ENCODE measurements at regions not wholly inside any gene's neighbourhood (a gene's known extent, or its start where the extent isn't known, plus 50 kb on each side); places are given as distances from the start of the nearest gene placed in this dataset.
"Not testable (repeated sequence)": the region's sequence is repeated elsewhere in the genome, so short reads cannot be mapped to it uniquely, and the experiment has no call there.

DNA sequence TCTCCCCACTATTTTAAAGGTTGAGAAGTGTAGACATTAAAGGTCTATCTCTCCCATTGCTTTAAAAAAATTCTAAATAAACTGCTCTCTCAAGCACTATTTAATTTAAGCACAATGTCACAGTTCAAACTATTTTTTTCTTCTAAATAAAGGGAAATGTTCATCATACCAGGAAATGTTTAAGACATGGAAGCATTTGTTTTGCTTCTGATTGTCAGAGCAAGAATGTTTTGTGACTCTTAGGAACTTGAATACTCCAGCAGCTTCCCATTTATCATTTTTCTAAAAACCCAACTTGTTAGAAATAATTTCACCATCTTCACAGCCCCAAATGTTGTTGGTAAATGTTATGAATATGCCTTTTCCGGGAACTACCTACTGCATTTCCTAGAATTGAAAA, 121.8 kb upstream of the NTF3 start:
- Histone ChIP-seq H3K4me3 (ENCODE audit: insufficient read depth, low read depth, low read length) (no peak overlapping the region), H3K27me3 (ENCODE audit: control insufficient read depth, insufficient read depth, low read length, poor library complexity, severe bottlenecking) (no peaks in the 10 kb centered on the region)
- WGBS, 2 experiments: 100% methylated on average over 1 of the region's 1 CpG; no CpG with 5 or more reads in 1 of the 2 experiments

GRCh38 chr12:5317556-5317955, 114.4 kb upstream of the NTF3 start:
- H3K36me3 ChIP-seq (ENCODE audit: control insufficient read depth, insufficient read depth, low read length): no peaks in the 10 kb centered on the region
- no peak overlapping the region for H3K4me3 ChIP-seq (ENCODE audit: insufficient read depth, low read depth, low read length)
- H3K27me3 ChIP-seq (ENCODE audit: control insufficient read depth, insufficient read depth, low read length, poor library complexity, severe bottlenecking): no peaks in the 10 kb centered on the region
- H3K4me1 ChIP-seq (ENCODE audit: control insufficient read depth, insufficient read depth, low read length): no peaks in the 10 kb centered on the region
- no peak overlapping the region for H3K27ac ChIP-seq (ENCODE audit: insufficient read depth, low read depth, low read length, poor library complexity, severe bottlenecking)
- no peaks in the 10 kb centered on the region for H3K9me3 ChIP-seq (ENCODE audit: control insufficient read depth, low read length)

More for the DNA sequence above, 121.8 kb upstream of the NTF3 start:
- no peak overlapping the region for H3K27ac ChIP-seq (ENCODE audit: insufficient read depth, low read depth, low read length, poor library complexity, severe bottlenecking)
- no peaks in the 10 kb centered on the region for H3K4me1 ChIP-seq (ENCODE audit: control insufficient read depth, insufficient read depth, low read length)
- H3K9me3 ChIP-seq (ENCODE audit: control insufficient read depth, low read length): no peaks in the 10 kb centered on the region
- H3K36me3 ChIP-seq (ENCODE audit: control insufficient read depth, insufficient read depth, low read length): no peaks in the 10 kb centered on the region

GRCh38 chr12:5318874-5319273, 113.0 kb upstream of the NTF3 start:
- no peaks in the 10 kb centered on the region for H3K9me3 ChIP-seq (ENCODE audit: control insufficient read depth, low read length)
- H3K36me3 ChIP-seq (ENCODE audit: control insufficient read depth, insufficient read depth, low read length): no peaks in the 10 kb centered on the region
- H3K4me3 ChIP-seq (ENCODE audit: insufficient read depth, low read depth, low read length): no peak overlapping the region
- H3K4me1 ChIP-seq (ENCODE audit: control insufficient read depth, insufficient read depth, low read length): no peaks in the 10 kb centered on the region
- H3K27me3 ChIP-seq (ENCODE audit: control insufficient read depth, insufficient read depth, low read length, poor library complexity, severe bottlenecking): no peaks in the 10 kb centered on the region
- H3K27ac ChIP-seq (ENCODE audit: insufficient read depth, low read depth, low read length, poor library complexity, severe bottlenecking): no peak overlapping the region

DNA sequence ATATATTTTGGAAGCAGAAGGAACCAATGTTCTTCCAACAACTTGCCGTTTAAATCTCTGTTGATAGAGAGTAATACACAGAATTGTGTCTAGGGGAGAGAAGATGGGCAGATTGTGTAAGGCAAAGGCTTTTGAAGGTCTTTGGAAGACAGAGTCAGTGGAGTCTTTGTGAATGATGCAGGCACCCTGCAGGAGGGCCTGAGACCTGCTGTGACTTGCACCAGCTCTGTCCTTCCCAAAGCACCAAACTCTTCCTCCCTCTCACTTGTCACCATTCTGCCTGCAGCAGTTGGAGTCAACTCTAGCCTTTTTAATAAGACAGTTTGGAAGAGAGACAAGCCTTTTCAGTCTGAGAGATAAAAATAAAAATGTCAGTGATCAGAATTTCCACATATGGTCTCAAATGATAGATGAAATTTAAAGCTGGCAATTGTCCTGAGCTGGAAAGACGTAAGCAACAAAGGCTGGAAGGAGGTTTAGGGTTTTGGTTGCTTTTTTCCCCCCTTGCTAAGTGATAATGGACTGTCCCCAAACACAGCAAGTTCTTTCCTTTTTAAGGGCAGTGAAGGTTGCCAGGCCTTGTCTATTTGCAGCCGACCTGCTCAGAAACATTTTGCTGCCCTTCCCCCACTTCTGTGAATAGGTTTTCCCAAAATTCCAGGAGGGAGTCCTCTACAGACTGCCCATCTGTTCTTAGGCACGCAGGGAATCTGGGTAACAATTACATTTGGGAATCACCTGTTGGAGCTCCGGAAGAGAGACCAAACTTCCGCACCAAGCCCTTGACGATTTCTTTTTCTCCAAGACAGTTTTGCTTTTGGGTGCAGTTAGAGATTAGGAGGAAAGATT, 103.0 kb upstream of the NTF3 start:
- WGBS, 2 experiments: 63 to 67% methylated on average over 7 of the region's 7 CpGs
- Histone ChIP-seq H3K4me1 (ENCODE audit: control insufficient read depth, insufficient read depth, low read length) (peaks cover 8% of the 10 kb centered on the region), H3K4me3 (ENCODE audit: insufficient read depth, low read depth, low read length) (no peak overlapping the region), H3K27me3 (ENCODE audit: control insufficient read depth, insufficient read depth, low read length, poor library complexity, severe bottlenecking) (no peaks in the 10 kb centered on the region), H3K27ac (ENCODE audit: insufficient read depth, low read depth, low read length, poor library complexity, severe bottlenecking) (peak overlapping the region; percentile 28), H3K36me3 (ENCODE audit: control insufficient read depth, insufficient read depth, low read length) (no peaks in the 10 kb centered on the region), H3K9me3 (ENCODE audit: control insufficient read depth, low read length) (no peaks in the 10 kb centered on the region)

- Histone ChIP-seq H3K4me1 (ENCODE audit: control insufficient read depth, insufficient read depth, low read length) (peaks cover 8% of the 10 kb centered on the region), H3K36me3 (ENCODE audit: control insufficient read depth, insufficient read depth, low read length) (no peaks in the 10 kb centered on the region), H3K9me3 (ENCODE audit: control insufficient read depth, low read length) (no peaks in the 10 kb centered on the region), H3K27me3 (ENCODE audit: control insufficient read depth, insufficient read depth, low read length, poor library complexity, severe bottlenecking) (no peaks in the 10 kb centered on the region), H3K27ac (ENCODE audit: insufficient read depth, low read depth, low read length, poor library complexity, severe bottlenecking) (no peak overlapping the region), H3K4me3 (ENCODE audit: insufficient read depth, low read depth, low read length) (no peak overlapping the region)
- 85 to 90% methylated on average over 3 of the region's 3 CpGs for WGBS, 2 experiments
These were observed 99.4 kb upstream of the NTF3 start for GRCh38 chr12:5332551-5332950.

DNA sequence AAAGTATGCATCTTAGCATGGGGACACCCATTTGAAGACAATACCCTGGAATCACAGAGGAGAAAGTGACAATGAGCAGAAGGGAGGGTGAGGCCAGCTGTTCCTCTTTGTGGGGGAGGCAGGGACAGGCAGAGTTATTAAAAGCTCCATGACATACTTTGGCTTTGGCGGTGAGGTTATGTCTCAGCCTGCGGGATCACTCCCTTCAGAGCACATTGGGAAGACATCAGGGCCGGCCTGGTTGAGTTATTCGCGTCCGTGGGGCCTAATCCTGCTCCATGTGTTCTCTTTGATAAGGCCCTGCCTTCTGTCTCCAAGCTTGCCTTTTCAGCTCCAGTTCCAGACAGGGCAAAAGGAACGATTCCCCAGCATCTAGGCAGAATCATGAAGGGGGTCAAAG, 98.8 kb upstream of the NTF3 start:
- Histone ChIP-seq H3K9me3 (ENCODE audit: control insufficient read depth, low read length) (no peaks in the 10 kb centered on the region), H3K4me1 (ENCODE audit: control insufficient read depth, insufficient read depth, low read length) (peaks cover 8% of the 10 kb centered on the region), H3K36me3 (ENCODE audit: control insufficient read depth, insufficient read depth, low read length) (no peaks in the 10 kb centered on the region), H3K4me3 (ENCODE audit: insufficient read depth, low read depth, low read length) (no peak overlapping the region), H3K27ac (ENCODE audit: insufficient read depth, low read depth, low read length, poor library complexity, severe bottlenecking) (no peak overlapping the region), H3K27me3 (ENCODE audit: control insufficient read depth, insufficient read depth, low read length, poor library complexity, severe bottlenecking) (no peaks in the 10 kb centered on the region)
- 94 to 95% methylated on average over 7 of the region's 7 CpGs for WGBS, 2 experiments

DNA sequence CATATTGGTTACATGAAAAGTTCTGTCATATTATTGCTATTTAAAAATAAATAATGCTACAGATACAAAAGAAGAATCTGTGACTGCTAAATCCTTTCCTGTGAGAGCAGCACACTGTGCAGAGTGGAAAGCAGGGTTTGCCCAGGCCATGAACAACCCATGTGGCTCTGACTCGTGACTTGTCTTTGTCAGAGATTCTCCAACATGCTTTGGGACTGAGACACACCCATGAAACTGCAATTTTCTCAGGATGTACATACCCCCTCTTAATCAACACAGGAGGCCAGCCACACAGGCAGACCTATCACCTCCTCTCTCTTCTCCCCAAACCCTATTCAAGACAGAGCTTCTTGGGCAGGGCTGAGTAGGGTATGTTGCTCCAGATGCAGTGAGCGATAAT, 96.8 kb upstream of the NTF3 start:
- Histone ChIP-seq H3K36me3 (ENCODE audit: control insufficient read depth, insufficient read depth, low read length) (no peaks in the 10 kb centered on the region), H3K4me3 (ENCODE audit: insufficient read depth, low read depth, low read length) (no peak overlapping the region), H3K9me3 (ENCODE audit: control insufficient read depth, low read length) (no peaks in the 10 kb centered on the region), H3K27me3 (ENCODE audit: control insufficient read depth, insufficient read depth, low read length, poor library complexity, severe bottlenecking) (no peaks in the 10 kb centered on the region), H3K4me1 (ENCODE audit: control insufficient read depth, insufficient read depth, low read length) (no peaks in the 10 kb centered on the region), H3K27ac (ENCODE audit: insufficient read depth, low read depth, low read length, poor library complexity, severe bottlenecking) (no peak overlapping the region)
- WGBS, 2 experiments: 90 to 96% methylated on average over 2 of the region's 2 CpGs

- H3K27me3 ChIP-seq (ENCODE audit: control insufficient read depth, insufficient read depth, low read length, poor library complexity, severe bottlenecking); H3K9me3 ChIP-seq (ENCODE audit: control insufficient read depth, low read length); H3K36me3 ChIP-seq (ENCODE audit: control insufficient read depth, insufficient read depth, low read length); H3K4me1 ChIP-seq (ENCODE audit: control insufficient read depth, insufficient read depth, low read length); H3K27ac ChIP-seq (ENCODE audit: insufficient read depth, low read depth, low read length, poor library complexity, severe bottlenecking); H3K4me3 ChIP-seq (ENCODE audit: insufficient read depth, low read depth, low read length): not testable (repeated sequence)
- 95% methylated on average over 1 of the region's 2 CpGs; no CpG with 5 or more reads in 1 of the 2 experiments for WGBS, 2 experiments
These were observed 90.8 kb upstream of the NTF3 start for GRCh38 chr12:5341086-5341485.

DNA sequence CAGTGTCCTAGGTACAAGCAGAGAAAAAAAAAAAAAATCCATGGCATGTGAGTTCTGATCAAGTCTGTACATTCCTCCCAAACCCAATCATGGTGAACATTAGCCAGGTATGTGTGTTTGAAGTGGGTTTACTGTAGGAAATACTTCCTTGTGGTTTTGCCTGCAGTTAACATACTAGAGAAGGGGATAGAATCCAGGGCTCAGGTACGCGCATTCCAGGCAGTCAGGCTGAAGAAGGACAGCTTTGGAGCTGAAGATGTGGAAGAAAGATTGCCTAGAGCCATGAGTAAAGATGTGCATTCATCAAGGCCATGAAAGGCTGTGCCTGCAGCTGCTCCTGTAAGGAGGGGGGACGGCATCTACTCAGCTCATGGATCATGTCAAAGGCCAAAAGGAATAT, 88.2 kb upstream of the NTF3 start:
- 94 to 98% methylated on average over 3 of the region's 3 CpGs for WGBS, 2 experiments
- H3K36me3 ChIP-seq (ENCODE audit: control insufficient read depth, insufficient read depth, low read length): no peaks in the 10 kb centered on the region
- H3K27me3 ChIP-seq (ENCODE audit: control insufficient read depth, insufficient read depth, low read length, poor library complexity, severe bottlenecking): no peaks in the 10 kb centered on the region
- H3K27ac ChIP-seq (ENCODE audit: insufficient read depth, low read depth, low read length, poor library complexity, severe bottlenecking): no peak overlapping the region
- no peak overlapping the region for H3K4me3 ChIP-seq (ENCODE audit: insufficient read depth, low read depth, low read length)
- peaks cover 3% of the 10 kb centered on the region for H3K4me1 ChIP-seq (ENCODE audit: control insufficient read depth, insufficient read depth, low read length)
- H3K9me3 ChIP-seq (ENCODE audit: control insufficient read depth, low read length): no peaks in the 10 kb centered on the region

- H3K27me3 ChIP-seq (ENCODE audit: control insufficient read depth, insufficient read depth, low read length, poor library complexity, severe bottlenecking): no peaks in the 10 kb centered on the region
- H3K4me1 ChIP-seq (ENCODE audit: control insufficient read depth, insufficient read depth, low read length): peaks cover 4% of the 10 kb centered on the region
- 96 to 100% methylated on average over 3 of the region's 4 CpGs for WGBS, 2 experiments
- H3K9me3 ChIP-seq (ENCODE audit: control insufficient read depth, low read length): no peaks in the 10 kb centered on the region
- no peak overlapping the region for H3K27ac ChIP-seq (ENCODE audit: insufficient read depth, low read depth, low read length, poor library complexity, severe bottlenecking)
- no peaks in the 10 kb centered on the region for H3K36me3 ChIP-seq (ENCODE audit: control insufficient read depth, insufficient read depth, low read length)
- no peak overlapping the region for H3K4me3 ChIP-seq (ENCODE audit: insufficient read depth, low read depth, low read length)
These were observed 87.8 kb upstream of the NTF3 start for GRCh38 chr12:5344131-5344530.

DNA sequence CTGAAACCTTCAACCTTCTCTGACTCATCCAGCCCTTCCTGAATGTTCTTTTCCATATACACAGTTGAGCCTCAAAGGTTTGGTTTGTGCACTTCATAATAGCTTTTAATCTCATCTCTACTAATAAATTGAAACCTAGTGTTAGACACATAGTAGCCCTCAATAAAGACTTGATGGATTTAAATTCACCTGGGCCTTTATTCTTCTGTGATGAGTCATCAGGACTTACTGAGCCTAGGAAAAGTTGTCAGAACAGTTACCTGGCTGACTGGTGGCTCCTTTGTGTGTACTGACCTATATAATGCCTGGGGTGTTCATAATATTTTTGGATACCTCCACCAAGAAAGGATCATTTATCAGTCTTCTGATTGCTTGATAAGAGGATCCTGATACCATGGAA, 86.4 kb upstream of the NTF3 start:
- Histone ChIP-seq H3K4me1 (ENCODE audit: control insufficient read depth, insufficient read depth, low read length) (peaks cover 10% of the 10 kb centered on the region), H3K27ac (ENCODE audit: insufficient read depth, low read depth, low read length, poor library complexity, severe bottlenecking) (no peak overlapping the region), H3K36me3 (ENCODE audit: control insufficient read depth, insufficient read depth, low read length) (no peaks in the 10 kb centered on the region), H3K27me3 (ENCODE audit: control insufficient read depth, insufficient read depth, low read length, poor library complexity, severe bottlenecking) (no peaks in the 10 kb centered on the region), H3K4me3 (ENCODE audit: insufficient read depth, low read depth, low read length) (no peak overlapping the region), H3K9me3 (ENCODE audit: control insufficient read depth, low read length) (no peaks in the 10 kb centered on the region)

Data from ectodermal cell (in vitro differentiated cells).